ENCODE measurements at regions not wholly inside any gene's neighbourhood (a gene's known extent, or its start where the extent isn't known, plus 50 kb on each side); places are given as distances from the start of the nearest gene placed in this dataset.

- TF ChIP-seq YY1 (IDR thresholded peaks at IDR 0.05; ENCODE audit: low read depth), result no peak
- TF ChIP-seq EGR1 (IDR thresholded peaks at IDR 0.05), result no peak
- no peak for TF ChIP-seq ZBTB7A (IDR thresholded peaks at IDR 0.05; ENCODE audit: low read depth)
- TF ChIP-seq RAD21 (IDR thresholded peaks at IDR 0.05; ENCODE audit: low read depth), result no peak
- no peak for TF ChIP-seq EP300 (IDR thresholded peaks at IDR 0.05; ENCODE audit: borderline replicate concordance)
- no peak for TF ChIP-seq TEAD4 (IDR thresholded peaks at IDR 0.05)
- TF ChIP-seq CEBPB (IDR thresholded peaks at IDR 0.05), result no peak
- no peak for TF ChIP-seq USF1 (IDR thresholded peaks at IDR 0.05)
- no peak for TF ChIP-seq NFIC (IDR thresholded peaks at IDR 0.05)
Observed at GRCh38 chr2:139271149-139271548, 491.0 kb upstream of the NXPH2 start.

Measured in Ishikawa (cell line).